NB4 (cell line): ENCODE measurements at regions not wholly inside any gene's neighbourhood (a gene's known extent, or its start where the extent isn't known, plus 50 kb on each side); places are given as distances from the start of the nearest gene placed in this dataset.

Source experiments
- DNase-seq: peaks from one replicate; pipeline ENCODE4 v3.0.0; 2010; ENCODE audit warnings: low read depth
- H3K4me3 ChIP-seq: one replicate; pipeline ENCODE4 v1.5.1; 2011; ENCODE audit warnings: mild to moderate bottlenecking, low read depth, low read length, moderate library complexity
- MYC ChIP-seq: IDR thresholded peaks from 2 replicates; pipeline ENCODE4 v1.6.1; 2011; ENCODE audit warnings: low read depth, low read length
- POLR2A ChIP-seq: IDR thresholded peaks from 2 replicates; pipeline ENCODE4 v1.6.1; 2011; ENCODE audit warnings: mild to moderate bottlenecking; ENCODE audit not compliant: insufficient read length; ENCODE audit errors: extremely low read depth
- TF ChIP-seq, protein P1 (sequence below): IDR thresholded peaks from one replicate; pipeline ENCODE4 v1.5.1; 2012; ENCODE audit warnings: low read depth, low read length
- TF ChIP-seq, protein P2 (sequence below): IDR thresholded peaks from 2 replicates; pipeline ENCODE4 v1.6.1; 2011; ENCODE audit warnings: low read depth, low read length

DNA sequence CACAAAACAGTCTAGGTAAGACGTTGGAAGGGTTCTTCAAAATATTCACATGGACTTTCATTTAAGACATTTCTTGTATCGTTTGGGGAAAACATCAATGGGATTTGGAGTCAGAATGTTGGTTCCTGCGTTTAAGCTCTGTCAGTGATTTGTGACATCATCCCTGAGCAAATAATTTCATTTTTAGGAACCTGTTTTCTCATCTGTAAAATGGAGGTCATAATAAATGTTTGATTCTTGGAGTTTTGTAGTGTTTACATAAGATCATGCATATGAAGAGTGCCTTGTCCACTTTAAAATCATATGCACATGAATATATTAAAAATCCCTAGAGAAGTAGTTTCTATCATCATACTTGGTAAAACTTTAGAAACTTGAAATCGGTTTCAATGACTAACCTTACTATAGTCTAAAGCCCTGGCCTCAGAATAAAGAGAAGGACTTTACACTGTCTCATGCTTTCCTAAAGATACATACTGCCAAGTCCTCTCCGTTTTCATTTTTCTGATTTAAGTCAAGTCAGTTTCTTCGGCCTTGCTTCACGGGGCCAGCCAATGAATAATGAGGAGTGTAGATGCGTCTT is 178.4 kb downstream of the ADSS2 start:
- H3K4me3 ChIP-seq, result no peak overlapping the region
- no peak for TF ChIP-seq MYC
- TF ChIP-seq, protein P1, sequence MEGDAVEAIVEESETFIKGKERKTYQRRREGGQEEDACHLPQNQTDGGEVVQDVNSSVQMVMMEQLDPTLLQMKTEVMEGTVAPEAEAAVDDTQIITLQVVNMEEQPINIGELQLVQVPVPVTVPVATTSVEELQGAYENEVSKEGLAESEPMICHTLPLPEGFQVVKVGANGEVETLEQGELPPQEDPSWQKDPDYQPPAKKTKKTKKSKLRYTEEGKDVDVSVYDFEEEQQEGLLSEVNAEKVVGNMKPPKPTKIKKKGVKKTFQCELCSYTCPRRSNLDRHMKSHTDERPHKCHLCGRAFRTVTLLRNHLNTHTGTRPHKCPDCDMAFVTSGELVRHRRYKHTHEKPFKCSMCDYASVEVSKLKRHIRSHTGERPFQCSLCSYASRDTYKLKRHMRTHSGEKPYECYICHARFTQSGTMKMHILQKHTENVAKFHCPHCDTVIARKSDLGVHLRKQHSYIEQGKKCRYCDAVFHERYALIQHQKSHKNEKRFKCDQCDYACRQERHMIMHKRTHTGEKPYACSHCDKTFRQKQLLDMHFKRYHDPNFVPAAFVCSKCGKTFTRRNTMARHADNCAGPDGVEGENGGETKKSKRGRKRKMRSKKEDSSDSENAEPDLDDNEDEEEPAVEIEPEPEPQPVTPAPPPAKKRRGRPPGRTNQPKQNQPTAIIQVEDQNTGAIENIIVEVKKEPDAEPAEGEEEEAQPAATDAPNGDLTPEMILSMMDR, result no peak
- TF ChIP-seq, protein P2, sequence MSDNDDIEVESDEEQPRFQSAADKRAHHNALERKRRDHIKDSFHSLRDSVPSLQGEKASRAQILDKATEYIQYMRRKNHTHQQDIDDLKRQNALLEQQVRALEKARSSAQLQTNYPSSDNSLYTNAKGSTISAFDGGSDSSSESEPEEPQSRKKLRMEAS, result no peak
- DNase-seq, result no peak

DNA sequence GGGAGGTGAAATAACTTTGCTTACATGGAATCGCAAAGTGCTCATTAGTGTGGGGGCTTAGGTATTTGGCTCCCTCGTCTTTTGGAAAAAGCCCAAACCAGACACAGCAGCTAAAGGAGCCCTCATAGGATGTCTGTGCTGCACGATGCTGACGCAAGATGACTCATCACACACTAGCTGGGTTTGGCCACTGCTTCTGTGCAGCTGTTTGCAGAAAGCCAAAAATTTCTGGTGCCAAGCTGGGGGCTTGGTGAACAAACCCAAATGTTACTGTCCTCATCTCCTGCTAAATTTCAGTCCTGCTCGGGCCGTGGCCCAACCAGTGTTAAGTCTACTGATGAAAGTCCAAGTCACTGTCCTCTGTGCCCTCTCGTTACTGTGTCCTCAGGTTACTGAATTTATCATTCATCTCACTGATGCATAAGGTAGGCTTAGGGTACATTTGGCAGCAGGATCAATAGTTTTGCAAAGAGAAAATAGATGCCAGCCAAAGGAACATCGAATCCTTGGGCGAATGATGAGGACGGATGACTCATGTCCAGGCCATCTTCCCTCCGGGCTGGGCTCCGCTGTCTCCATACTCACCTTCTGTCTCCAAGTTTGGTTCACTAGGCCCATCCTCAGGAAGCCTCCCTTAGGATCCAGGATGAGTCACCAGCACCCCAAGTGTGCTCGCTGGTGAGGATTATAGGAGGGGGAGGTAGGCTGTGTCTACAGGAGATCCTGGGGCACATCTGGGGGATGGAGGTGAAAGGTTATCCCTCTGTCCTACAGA is 177.7 kb downstream of the ADSS2 start:
- peak; percentile 76 for DNase-seq
- TF ChIP-seq, protein P1, result no peak
- TF ChIP-seq MYC (no peak), POLR2A (no peak)
- TF ChIP-seq, protein P2, result no peak
- no peak overlapping the region for H3K4me3 ChIP-seq

DNA sequence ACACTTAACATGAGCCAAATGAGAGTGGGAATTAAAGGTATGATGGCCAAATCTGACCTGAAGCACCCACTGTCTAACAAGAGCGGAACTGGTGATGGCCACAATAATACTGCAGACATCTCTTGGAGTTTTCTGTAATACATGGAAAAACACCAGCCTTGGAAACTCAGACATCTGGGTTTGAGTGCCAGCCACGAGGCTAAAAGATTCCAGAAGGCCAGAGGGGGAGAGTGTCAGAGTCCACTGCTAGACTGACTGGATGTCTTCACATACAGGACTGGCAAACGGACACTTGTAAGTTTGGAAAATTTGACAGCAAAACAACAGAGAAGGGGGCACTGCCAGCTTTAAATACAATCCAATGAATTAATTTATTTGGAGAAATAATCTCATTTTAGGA is 175.1 kb downstream of the ADSS2 start:
- no peak for TF ChIP-seq MYC
- TF ChIP-seq, protein P2, result no peak
- TF ChIP-seq POLR2A, result no peak
- TF ChIP-seq, protein P1, result no peak
- H3K4me3 ChIP-seq, result no peak overlapping the region
- DNase-seq, result no peak

DNA sequence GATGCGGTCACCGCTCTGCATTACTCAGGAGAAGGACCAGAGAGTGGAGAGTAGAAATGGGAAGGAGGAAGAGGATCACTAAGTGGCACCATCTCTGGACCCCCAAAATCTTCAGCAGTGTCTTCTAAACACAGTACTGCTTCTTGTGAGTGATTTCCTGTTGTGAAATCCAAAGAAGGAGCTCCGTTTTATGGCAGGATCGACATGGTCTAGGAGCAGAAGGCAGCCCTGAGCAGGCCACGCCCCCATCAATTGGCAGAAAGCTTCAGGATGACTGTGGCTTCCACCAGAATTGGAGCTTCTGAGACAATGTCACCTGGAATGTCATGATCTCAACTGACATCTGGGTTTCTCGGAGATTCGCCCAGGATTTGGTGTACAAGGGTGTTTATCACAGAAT is 171.5 kb downstream of the ADSS2 start:
- peak; percentile 65 for DNase-seq
- no peak overlapping the region for H3K4me3 ChIP-seq
- TF ChIP-seq MYC, result no peak
- TF ChIP-seq, protein P2, result no peak
- TF ChIP-seq POLR2A, result no peak
- TF ChIP-seq, protein P1, result no peak

DNA sequence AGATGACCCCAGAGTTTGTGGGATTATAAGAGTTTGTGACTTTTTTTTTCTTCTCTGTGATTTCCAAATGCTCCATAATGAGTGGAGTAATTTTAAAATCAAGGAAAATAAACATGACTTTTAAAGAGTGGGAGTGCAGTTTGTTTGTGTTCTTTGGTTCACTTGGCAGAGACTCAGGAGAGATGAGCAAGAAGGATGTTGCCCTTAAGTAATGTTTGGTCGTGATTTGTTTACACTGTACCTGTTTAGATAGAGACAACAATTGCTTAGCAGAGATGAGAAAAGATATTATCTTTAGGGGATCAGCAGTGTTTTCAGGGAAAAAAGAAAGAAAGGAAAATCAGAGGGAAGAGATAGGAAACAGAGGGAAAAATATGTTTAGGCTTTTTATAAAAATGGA is 170.8 kb downstream of the ADSS2 start:
- no peak for TF ChIP-seq POLR2A
- TF ChIP-seq, protein P2, result no peak
- TF ChIP-seq, protein P1, result no peak
- no peak for TF ChIP-seq MYC
- no peak for DNase-seq
- H3K4me3 ChIP-seq, result no peak overlapping the region
